WTC11 (cell line): ENCODE measurements at regions not wholly inside any gene's neighbourhood (a gene's known extent, or its start where the extent isn't known, plus 50 kb on each side); places are given as distances from the start of the nearest gene placed in this dataset.

Experiments used
- ATAC-seq: fragments of 200-7000 bp; cut with Tn5 transposase; 2 replicates; pipeline ENCODE4 v1.10.0; 2021; ENCODE audit warnings: mild to moderate bottlenecking, moderate library complexity
- CTCF ChIA-PET: fragments of 300-600 bp; sonication (Branson Sonifier 250); formaldehyde crosslinking; loops from one replicate; lab custom pipeline; 2021; ENCODE audit warnings: antibody characterized with exemption; lab: Charles Lee
- POLR2A ChIA-PET: fragments of 350-600 bp; sonication (Branson Sonifier 250); formaldehyde crosslinking; loops from one replicate; lab custom pipeline; 2021; ENCODE audit warnings: antibody characterized with exemption; lab: Charles Lee
- DNase-seq: peaks from one replicate; pipeline ENCODE4 v3.0.0; 2021; ENCODE audit warnings: low spot score
- H3K27ac Mint-ChIP-seq: 2 replicates; pipeline ENCODE4 v1.8.0; 2021; ENCODE audit warnings: mixed read lengths
- H3K27me3 Mint-ChIP-seq: 2 replicates; pipeline ENCODE4 v1.8.0; 2021; ENCODE audit warnings: low read depth, mild to moderate bottlenecking, moderate library complexity, mixed read lengths
- H3K36me3 Mint-ChIP-seq: 2 replicates; pipeline ENCODE4 v1.8.0; 2021; ENCODE audit warnings: mixed read lengths
- H3K4me1 Mint-ChIP-seq: 2 replicates; pipeline ENCODE4 v1.8.0; 2022; ENCODE audit warnings: mixed read lengths
- H3K4me3 Mint-ChIP-seq: 2 replicates; pipeline ENCODE4 v1.8.0; 2021; ENCODE audit warnings: mild to moderate bottlenecking, moderate library complexity, mixed read lengths
- H3K9me3 Mint-ChIP-seq: 2 replicates; pipeline ENCODE4 v1.8.0; 2021; ENCODE audit warnings: mixed read lengths
- CREM ChIP-seq: sonication (generic); formaldehyde crosslinking; IDR thresholded peaks from 2 replicates; pipeline ENCODE4 v1.8.1; 2022; ENCODE audit warnings: mild to moderate bottlenecking, missing genetic modification reagents, moderate library complexity
- FOXJ3 ChIP-seq: sonication (generic); formaldehyde crosslinking; IDR thresholded peaks from 2 replicates; pipeline ENCODE4 v1.9.0; 2021; ENCODE audit warnings: missing genetic modification reagents, mild to moderate bottlenecking, borderline replicate concordance
- RELA ChIP-seq: sonication (generic); formaldehyde crosslinking; IDR thresholded peaks from 2 replicates; pipeline ENCODE4 v1.8.1; 2022; ENCODE audit warnings: missing genetic modification reagents, mild to moderate bottlenecking, borderline replicate concordance
- ZBTB21 ChIP-seq: sonication (generic); formaldehyde crosslinking; IDR thresholded peaks from 2 replicates; pipeline ENCODE4 v1.8.1; 2023; ENCODE audit warnings: mild to moderate bottlenecking, missing genetic modification reagents, borderline replicate concordance
- TF ChIP-seq, protein P1 (sequence below): fragments of 250-450 bp; sonication (Bioruptor Pico); IDR thresholded peaks from 2 replicates; pipeline ENCODE4 v1.8.0; 2021; ENCODE audit warnings: mild to moderate bottlenecking
- TF ChIP-seq, protein P2 (sequence below): fragments of 250-450 bp; sonication (Bioruptor Pico); conservative IDR thresholded peaks from 2 replicates; pipeline ENCODE4 v1.9.0; 2021; ENCODE audit warnings: mild to moderate bottlenecking
- TF ChIP-seq, protein P3 (sequence below): sonication (generic); formaldehyde crosslinking; IDR thresholded peaks from 2 replicates; pipeline ENCODE4 v1.8.1; 2023; ENCODE audit warnings: mild to moderate bottlenecking, missing genetic modification reagents
- TF ChIP-seq, protein P4 (sequence below): sonication (generic); formaldehyde crosslinking; IDR thresholded peaks from 2 replicates; pipeline ENCODE4 v1.8.1; 2022; ENCODE audit warnings: missing genetic modification reagents, borderline replicate concordance
- TF ChIP-seq, protein P5 (sequence below): sonication (generic); formaldehyde crosslinking; IDR thresholded peaks from 2 replicates; pipeline ENCODE4 v1.8.1; 2023; ENCODE audit warnings: mild to moderate bottlenecking, missing genetic modification reagents, borderline replicate concordance
- TF ChIP-seq, protein P6 (sequence below): sonication (generic); formaldehyde crosslinking; IDR thresholded peaks from 2 replicates; pipeline ENCODE4 v1.8.0; 2022; ENCODE audit warnings: mild to moderate bottlenecking, missing genetic modification reagents

DNA sequence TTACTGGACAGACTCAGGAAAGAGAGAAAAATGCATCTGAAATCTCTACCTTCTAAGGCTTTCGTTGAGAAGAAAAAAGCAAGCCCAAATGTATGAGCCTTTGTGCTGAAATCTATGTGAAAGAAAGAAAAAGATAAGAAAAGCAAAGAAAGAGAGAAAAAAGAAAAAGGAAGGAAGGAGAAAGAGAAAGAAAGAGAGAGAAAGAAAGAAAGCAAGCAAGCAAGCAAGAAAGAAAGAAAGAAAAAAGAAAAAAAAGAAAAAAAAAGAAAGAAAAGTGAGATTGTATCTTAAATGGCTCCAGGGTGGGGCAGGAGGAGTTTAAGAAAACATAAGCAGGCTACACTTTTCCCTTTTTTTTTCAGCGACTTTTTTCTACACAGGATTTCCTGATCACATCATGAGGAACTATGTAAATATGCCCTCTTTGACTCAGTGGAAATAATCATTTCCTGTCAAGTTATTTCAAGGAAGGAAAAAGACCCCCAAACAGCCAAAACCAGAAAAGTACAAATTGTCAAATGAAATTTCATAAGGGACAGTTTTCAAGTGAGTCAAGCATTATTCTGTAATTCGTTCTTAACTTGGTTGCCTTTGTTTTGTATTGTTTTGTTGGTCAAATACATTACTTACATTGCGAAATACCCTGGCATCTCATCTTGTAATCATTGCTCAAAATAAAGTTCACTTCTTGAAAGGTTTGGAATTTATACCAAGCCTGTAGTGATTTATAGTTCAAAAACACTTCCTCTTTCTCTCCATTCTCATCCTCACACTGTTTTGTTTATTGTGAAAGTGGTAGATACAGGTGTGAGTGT is 79.5 kb upstream of the RNF217 start:
- no peak for ATAC-seq
- H3K36me3 Mint-ChIP-seq, result no peaks in the 10 kb centered on the region
- CTCF ChIA-PET, result no interaction called here
- no peaks in the 10 kb centered on the region; the same call in 1 of the 2 replicates for H3K27me3 Mint-ChIP-seq
- no peak for TF ChIP-seq FOXJ3 (CRISPR knock-in tag)
- TF ChIP-seq, protein P1, sequence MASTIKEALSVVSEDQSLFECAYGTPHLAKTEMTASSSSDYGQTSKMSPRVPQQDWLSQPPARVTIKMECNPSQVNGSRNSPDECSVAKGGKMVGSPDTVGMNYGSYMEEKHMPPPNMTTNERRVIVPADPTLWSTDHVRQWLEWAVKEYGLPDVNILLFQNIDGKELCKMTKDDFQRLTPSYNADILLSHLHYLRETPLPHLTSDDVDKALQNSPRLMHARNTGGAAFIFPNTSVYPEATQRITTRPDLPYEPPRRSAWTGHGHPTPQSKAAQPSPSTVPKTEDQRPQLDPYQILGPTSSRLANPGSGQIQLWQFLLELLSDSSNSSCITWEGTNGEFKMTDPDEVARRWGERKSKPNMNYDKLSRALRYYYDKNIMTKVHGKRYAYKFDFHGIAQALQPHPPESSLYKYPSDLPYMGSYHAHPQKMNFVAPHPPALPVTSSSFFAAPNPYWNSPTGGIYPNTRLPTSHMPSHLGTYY (CRISPR knock-in tag), result no peak
- TF ChIP-seq, protein P2, sequence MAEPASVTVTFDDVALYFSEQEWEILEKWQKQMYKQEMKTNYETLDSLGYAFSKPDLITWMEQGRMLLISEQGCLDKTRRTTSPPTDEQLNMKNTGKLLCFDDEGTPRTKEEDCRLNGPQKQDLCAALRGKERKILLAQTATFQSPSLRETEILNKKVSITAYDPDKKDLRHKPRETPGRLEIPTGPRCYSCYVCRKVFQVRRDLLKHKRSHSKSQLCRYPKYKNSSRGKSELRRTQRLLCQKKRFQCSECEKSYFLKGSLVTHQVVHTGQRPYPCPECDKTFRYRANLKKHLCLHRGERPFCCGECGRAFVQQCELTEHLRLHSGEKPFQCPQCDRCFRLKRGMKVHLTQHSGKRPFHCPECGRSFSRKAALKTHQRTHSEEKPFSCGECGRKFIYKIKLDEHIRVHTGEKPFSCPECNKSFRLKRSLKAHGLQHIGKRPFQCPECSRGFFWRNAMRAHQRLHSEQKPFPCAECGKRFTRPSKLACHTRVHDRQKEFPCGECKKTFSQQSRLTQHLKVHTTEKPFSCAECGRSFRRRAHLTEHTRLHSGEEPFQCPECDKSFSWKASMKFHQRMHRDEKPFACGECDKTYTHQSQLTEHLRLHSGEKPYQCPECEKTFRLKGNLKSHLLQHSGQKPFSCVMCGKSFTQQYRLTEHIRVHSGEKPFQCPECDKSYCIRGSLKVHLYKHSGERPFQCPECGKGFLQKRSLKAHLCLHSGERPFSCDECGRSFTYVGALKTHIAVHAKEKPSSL (CRISPR knock-in tag), result no peak
- TF ChIP-seq, protein P3, sequence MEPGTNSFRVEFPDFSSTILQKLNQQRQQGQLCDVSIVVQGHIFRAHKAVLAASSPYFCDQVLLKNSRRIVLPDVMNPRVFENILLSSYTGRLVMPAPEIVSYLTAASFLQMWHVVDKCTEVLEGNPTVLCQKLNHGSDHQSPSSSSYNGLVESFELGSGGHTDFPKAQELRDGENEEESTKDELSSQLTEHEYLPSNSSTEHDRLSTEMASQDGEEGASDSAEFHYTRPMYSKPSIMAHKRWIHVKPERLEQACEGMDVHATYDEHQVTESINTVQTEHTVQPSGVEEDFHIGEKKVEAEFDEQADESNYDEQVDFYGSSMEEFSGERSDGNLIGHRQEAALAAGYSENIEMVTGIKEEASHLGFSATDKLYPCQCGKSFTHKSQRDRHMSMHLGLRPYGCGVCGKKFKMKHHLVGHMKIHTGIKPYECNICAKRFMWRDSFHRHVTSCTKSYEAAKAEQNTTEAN (CRISPR knock-in tag), result no peak
- TF ChIP-seq, protein P4, sequence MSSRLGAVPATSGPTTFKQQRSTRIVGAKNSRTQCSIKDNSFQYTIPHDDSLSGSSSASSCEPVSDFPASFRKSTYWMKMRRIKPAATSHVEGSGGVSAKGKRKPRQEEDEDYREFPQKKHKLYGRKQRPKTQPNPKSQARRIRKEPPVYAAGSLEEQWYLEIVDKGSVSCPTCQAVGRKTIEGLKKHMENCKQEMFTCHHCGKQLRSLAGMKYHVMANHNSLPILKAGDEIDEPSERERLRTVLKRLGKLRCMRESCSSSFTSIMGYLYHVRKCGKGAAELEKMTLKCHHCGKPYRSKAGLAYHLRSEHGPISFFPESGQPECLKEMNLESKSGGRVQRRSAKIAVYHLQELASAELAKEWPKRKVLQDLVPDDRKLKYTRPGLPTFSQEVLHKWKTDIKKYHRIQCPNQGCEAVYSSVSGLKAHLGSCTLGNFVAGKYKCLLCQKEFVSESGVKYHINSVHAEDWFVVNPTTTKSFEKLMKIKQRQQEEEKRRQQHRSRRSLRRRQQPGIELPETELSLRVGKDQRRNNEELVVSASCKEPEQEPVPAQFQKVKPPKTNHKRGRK (CRISPR knock-in tag), result peak; percentile 65; the same call in 1 of the 2 replicates
- TF ChIP-seq, protein P5, sequence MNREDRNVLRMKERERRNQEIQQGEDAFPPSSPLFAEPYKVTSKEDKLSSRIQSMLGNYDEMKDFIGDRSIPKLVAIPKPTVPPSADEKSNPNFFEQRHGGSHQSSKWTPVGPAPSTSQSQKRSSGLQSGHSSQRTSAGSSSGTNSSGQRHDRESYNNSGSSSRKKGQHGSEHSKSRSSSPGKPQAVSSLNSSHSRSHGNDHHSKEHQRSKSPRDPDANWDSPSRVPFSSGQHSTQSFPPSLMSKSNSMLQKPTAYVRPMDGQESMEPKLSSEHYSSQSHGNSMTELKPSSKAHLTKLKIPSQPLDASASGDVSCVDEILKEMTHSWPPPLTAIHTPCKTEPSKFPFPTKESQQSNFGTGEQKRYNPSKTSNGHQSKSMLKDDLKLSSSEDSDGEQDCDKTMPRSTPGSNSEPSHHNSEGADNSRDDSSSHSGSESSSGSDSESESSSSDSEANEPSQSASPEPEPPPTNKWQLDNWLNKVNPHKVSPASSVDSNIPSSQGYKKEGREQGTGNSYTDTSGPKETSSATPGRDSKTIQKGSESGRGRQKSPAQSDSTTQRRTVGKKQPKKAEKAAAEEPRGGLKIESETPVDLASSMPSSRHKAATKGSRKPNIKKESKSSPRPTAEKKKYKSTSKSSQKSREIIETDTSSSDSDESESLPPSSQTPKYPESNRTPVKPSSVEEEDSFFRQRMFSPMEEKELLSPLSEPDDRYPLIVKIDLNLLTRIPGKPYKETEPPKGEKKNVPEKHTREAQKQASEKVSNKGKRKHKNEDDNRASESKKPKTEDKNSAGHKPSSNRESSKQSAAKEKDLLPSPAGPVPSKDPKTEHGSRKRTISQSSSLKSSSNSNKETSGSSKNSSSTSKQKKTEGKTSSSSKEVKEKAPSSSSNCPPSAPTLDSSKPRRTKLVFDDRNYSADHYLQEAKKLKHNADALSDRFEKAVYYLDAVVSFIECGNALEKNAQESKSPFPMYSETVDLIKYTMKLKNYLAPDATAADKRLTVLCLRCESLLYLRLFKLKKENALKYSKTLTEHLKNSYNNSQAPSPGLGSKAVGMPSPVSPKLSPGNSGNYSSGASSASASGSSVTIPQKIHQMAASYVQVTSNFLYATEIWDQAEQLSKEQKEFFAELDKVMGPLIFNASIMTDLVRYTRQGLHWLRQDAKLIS (CRISPR knock-in tag), result no peak
- TF ChIP-seq, protein P6, sequence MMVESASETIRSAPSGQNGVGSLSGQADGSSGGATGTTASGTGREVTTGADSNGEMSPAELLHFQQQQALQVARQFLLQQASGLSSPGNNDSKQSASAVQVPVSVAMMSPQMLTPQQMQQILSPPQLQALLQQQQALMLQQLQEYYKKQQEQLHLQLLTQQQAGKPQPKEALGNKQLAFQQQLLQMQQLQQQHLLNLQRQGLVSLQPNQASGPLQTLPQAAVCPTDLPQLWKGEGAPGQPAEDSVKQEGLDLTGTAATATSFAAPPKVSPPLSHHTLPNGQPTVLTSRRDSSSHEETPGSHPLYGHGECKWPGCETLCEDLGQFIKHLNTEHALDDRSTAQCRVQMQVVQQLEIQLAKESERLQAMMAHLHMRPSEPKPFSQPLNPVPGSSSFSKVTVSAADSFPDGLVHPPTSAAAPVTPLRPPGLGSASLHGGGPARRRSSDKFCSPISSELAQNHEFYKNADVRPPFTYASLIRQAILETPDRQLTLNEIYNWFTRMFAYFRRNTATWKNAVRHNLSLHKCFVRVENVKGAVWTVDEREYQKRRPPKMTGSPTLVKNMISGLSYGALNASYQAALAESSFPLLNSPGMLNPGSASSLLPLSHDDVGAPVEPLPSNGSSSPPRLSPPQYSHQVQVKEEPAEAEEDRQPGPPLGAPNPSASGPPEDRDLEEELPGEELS (CRISPR knock-in tag), result no peak
- TF ChIP-seq, all 79 proteins: peak for 1
- Mint-ChIP-seq H3K27ac (no peak overlapping the region), H3K9me3 (peaks cover 4% of the 10 kb centered on the region), H3K4me3 (0 out of 2 replicates have a peak overlapping the region, but pooled peaks have one; percentile 2), H3K4me1 (peaks cover 53% of the 10 kb centered on the region)
- no peak for DNase-seq
- POLR2A ChIA-PET, result no interaction called here

DNA sequence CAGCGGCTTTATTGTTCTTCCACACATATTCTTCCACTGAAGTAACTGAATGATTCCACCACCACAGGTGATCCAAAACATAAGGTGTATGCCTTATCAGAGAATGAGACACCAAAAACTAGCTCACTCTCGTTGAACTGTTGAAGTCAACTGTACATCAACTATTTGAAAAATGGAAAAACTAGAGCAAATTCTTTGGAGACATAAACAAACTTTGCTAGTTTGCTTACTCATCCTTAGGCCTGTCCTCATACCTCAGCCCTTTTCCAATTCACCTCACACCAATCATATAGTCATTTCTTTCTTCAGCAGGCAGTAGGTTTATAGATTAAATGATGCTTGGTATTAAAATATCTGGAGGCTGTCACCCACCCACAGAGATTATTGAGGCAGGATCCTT is 77.1 kb upstream of the RNF217 start:
- CTCF ChIA-PET, result interaction anchor here (1.6 kb wide), 1 partner anchor 15 kb away, joined by 5 read pairs; no protein-coding TSS in a partner anchor
- no peaks in the 10 kb centered on the region for H3K9me3 Mint-ChIP-seq
- H3K4me1 Mint-ChIP-seq, result peaks cover 62% of the 10 kb centered on the region
- no peak for TF ChIP-seq ZBTB21 (CRISPR knock-in tag)
- TF ChIP-seq, protein P5 (CRISPR knock-in tag), result no peak
- TF ChIP-seq RELA (CRISPR knock-in tag), result no peak
- TF ChIP-seq CREM (CRISPR knock-in tag), result no peak
- H3K36me3 Mint-ChIP-seq, result no peaks in the 10 kb centered on the region
- POLR2A ChIA-PET, result no interaction called here
- H3K27ac Mint-ChIP-seq, result no peak overlapping the region
- DNase-seq (no peak), ATAC-seq (no peak)
- H3K27me3 Mint-ChIP-seq, result no peaks in the 10 kb centered on the region; the same call in 1 of the 2 replicates
- H3K4me3 Mint-ChIP-seq, result no peak overlapping the region
